Esophagus squamous epithelium (tissue), 5 donors: ENCODE measurements at regions not wholly inside any gene's neighbourhood (a gene's known extent, or its start where the extent isn't known, plus 50 kb on each side); places are given as distances from the start of the nearest gene placed in this dataset.

Source experiments
- DNase-seq: peaks from one replicate; lab custom pipeline; 2025; lab: John Stamatoyannopoulos, UW
- H3K27ac ChIP-seq, 4 donors: fragments of 200-600 bp; sonication (generic); one replicate each; pipeline ENCODE4 v1.5.1; 2016 to 2019; ENCODE audit warnings: mild to moderate bottlenecking in 1 of 4
- H3K27me3 ChIP-seq, 4 donors: fragments of 200-600 bp; sonication (generic); 1 replicate in 3 of 4; 2 replicates in 1 of 4; pipeline versions ENCODE4 v1.5.1 to v1.6.0; 2017 to 2021; ENCODE audit warnings: antibody characterized with exemption in 1 of 4
- H3K36me3 ChIP-seq, 3 donors: fragments of 200-600 bp; sonication (generic); one replicate each; pipeline ENCODE4 v1.5.1; 2016 to 2019
- H3K4me1 ChIP-seq, 3 donors: fragments of 200-600 bp; sonication (generic); one replicate each; pipeline ENCODE4 v1.5.1; 2017 to 2019
- H3K4me3 ChIP-seq, 4 donors: fragments of 200-600 bp; sonication (generic); 1 replicate in 3 of 4; 2 replicates in 1 of 4; pipeline ENCODE4 v1.5.1; 2016 to 2019; ENCODE audit warnings: mild to moderate bottlenecking in 2 of 4, moderate library complexity in 1 of 4
- H3K9me3 ChIP-seq, 3 donors: fragments of 200-600 bp; sonication (generic); one replicate each; pipeline ENCODE4 v1.5.1; 2016 to 2019
- CTCF ChIP-seq, 6 experiments: fragments of 450-650 bp in 4 of 6; fragments of 200-600 bp in 2 of 6; sonication (generic) in 2 of 6; IDR thresholded peaks; one replicate each; pipeline ENCODE4 v1.5.1; 2016 to 2019; ENCODE audit warnings: antibody characterized with exemption in 6 of 6, mild to moderate bottlenecking in 4 of 6, moderate library complexity in 4 of 6
- POLR2A ChIP-seq, 4 donors: fragments of 450-650 bp; IDR thresholded peaks; one replicate each; pipeline ENCODE4 v1.6.1; 2017; ENCODE audit warnings: antibody characterized with exemption in 4 of 4, mild to moderate bottlenecking in 4 of 4, moderate library complexity in 3 of 4
- WGBS, 2 donors: methylation state at CpG; one replicate each; pipeline ENCODE4 v1.1.5; 2018; 5-methylcytosine and 5-hydroxymethylcytosine counted together
- intact Hi-C: fragments of 100-400 bp; cut with DNase I; formaldehyde crosslinking; loops from one replicate; pipeline ENCODE4 v1.15.0; 2022
- donor health status: DM: yes; HTN: yes; CAD: no.

DNA sequence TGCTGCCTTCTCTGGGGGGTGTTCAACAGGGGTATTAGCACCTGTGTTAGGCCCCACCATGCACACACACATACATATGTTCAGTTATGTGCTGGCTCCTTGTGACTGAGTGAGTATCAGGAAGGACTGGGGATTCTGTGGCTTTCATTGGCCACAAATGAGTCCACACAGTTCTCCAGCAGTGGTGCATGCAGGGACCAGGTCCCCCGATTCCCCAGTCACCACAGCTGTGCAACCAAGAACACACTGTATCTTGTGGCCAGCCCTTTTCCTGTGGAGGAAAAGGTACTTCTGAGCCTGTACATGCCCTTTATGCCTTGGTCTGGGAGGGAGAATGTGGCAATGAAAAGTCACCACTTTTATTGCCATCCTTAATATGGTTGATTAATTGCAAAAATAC, 74.9 kb upstream of the KLF7 start:
- no peak for DNase-seq
- Histone ChIP-seq H3K27me3 (no peaks in the 10 kb centered on the region), H3K9me3 (no peaks in the 10 kb centered on the region), H3K4me3 (no peak overlapping the region), H3K4me1 (peaks cover 12 to 40% (median 25%) of the 10 kb centered on the region in 3 donors), H3K27ac (peak overlapping the region; percentile 67 to 87 (median 79)), H3K36me3 (no peaks in the 10 kb centered on the region)
- WGBS, 2 donors, result no CpG with 5 or more reads among the region's 1 CpG
- TF ChIP-seq POLR2A (IDR thresholded peaks at IDR 0.05) (no peak), CTCF (IDR thresholded peaks at IDR 0.05) (no peak)
- intact Hi-C loops, result no loop called here

DNA sequence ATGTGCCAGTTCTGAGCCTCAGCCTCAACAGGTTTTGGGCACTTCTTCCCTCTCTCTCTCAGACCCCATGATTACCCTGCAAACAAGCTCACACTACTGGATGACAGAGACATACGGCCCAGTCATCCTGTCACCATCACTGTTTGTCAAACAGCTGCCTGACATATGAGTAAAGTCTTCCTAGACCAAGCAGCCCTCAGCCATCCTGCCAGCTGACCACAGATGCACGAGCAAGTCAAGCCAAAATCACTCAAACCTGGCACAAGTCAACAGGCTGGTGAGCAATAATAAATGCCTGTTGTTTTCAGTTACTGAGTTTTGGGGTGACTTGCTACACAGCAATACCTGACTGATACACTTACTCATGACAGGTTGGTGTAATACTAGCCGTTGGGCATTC, 75.5 kb upstream of the KLF7 start:
- no peaks in the 10 kb centered on the region for H3K27me3 ChIP-seq
- H3K9me3 ChIP-seq, result no peaks in the 10 kb centered on the region
- DNase-seq, result no peak
- H3K4me1 ChIP-seq, result peaks cover 12 to 40% (median 25%) of the 10 kb centered on the region in 3 donors
- H3K4me3 ChIP-seq, result no peak overlapping the region
- WGBS, 2 donors, result 49 to 74% methylated on average over 3 of the region's 3 CpGs
- peak overlapping the region in 1 of 4 donors; percentile 74 for H3K27ac ChIP-seq
- intact Hi-C loops, result no loop called here
- H3K36me3 ChIP-seq, result no peaks in the 10 kb centered on the region
- TF ChIP-seq CTCF (IDR thresholded peaks at IDR 0.05) (no peak), POLR2A (IDR thresholded peaks at IDR 0.05) (no peak)

DNA sequence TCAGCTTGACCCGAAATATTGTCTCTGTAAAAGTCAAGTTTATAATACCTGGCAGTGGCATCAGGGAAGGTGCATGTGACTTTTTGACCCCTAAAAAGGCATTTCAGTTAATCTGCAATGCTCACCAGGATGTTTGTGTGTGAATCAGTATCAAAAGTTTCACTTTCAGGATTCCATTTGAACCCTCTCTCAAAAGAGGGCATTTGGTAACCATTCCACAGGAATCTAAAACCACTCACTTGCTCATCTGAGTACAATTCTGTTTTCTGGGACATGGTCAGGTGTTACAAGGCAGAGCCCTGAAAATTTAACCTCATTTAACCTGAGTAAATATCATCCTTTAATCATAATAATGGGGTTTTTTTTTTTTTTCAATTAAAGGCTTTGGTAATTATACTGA, 77.9 kb upstream of the KLF7 start:
- Histone ChIP-seq H3K9me3 (no peaks in the 10 kb centered on the region), H3K4me1 (peaks cover 12 to 23% (median 22%) of the 10 kb centered on the region in 3 donors), H3K27ac (no peak overlapping the region), H3K36me3 (no peaks in the 10 kb centered on the region), H3K4me3 (no peak overlapping the region), H3K27me3 (no peaks in the 10 kb centered on the region)
- no peak for DNase-seq
- 86 to 100% methylated on average over 1 of the region's 1 CpG for WGBS, 2 donors
- intact Hi-C loops, result no loop called here
- no peak for TF ChIP-seq POLR2A (IDR thresholded peaks at IDR 0.05)
- no peak for TF ChIP-seq CTCF (IDR thresholded peaks at IDR 0.05)

DNA sequence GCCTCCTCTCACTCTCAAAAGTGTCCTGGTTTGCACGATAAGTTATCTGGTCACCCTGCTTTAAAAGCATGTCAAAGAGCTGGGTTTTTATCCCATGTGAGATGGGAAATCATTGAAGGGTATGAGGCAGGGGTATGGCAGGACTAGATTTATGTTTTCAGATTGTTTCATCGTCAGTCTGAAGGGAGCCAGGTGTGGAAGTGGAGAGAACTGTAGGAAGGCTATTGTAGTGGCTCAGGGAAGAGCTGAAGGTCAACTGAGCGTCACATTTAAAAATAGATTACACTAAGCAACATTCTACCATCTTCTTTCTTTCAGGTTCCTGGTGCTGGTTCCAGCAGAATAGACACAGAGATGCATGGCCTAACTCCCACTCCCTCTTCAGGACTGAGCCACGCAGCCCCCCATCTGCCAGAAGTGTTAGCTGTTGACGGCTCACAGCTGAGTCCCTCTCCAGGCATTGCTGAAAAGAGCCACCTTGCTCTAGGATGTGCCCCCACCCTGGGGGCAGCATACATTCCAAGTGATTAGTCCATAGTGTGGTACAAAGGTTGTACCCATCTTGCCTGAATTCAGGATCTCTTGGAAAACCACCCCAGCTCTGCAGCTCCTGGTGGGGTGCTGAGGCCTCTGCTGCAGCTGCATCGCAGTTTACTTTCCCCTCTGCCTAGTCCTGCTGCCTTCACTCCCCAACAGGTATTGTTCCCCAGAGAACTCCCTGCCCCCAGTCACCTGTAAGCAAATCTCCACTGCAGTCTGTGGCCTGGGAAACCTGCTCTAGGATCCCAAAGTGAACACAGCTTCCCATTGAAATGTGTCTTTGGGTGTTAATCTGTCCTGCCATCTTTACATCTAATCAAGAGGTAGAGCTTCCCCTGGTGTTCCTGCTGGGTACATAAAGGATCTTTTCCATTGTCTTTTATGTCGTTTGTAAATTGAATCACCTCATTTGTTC, 79.5 kb upstream of the KLF7 start:
- Histone ChIP-seq H3K36me3 (no peaks in the 10 kb centered on the region), H3K9me3 (no peaks in the 10 kb centered on the region), H3K4me1 (peaks cover 4 to 14% (median 8%) of the 10 kb centered on the region in 3 donors), H3K27ac (no peak overlapping the region), H3K4me3 (no peak overlapping the region), H3K27me3 (no peaks in the 10 kb centered on the region)
- WGBS, 2 donors, result 69 to 74% methylated on average over 7 of the region's 7 CpGs
- TF ChIP-seq CTCF (IDR thresholded peaks at IDR 0.05), result no peak
- TF ChIP-seq POLR2A (IDR thresholded peaks at IDR 0.05), result no peak
- intact Hi-C loops, result no loop called here
- DNase-seq, result no peak

DNA sequence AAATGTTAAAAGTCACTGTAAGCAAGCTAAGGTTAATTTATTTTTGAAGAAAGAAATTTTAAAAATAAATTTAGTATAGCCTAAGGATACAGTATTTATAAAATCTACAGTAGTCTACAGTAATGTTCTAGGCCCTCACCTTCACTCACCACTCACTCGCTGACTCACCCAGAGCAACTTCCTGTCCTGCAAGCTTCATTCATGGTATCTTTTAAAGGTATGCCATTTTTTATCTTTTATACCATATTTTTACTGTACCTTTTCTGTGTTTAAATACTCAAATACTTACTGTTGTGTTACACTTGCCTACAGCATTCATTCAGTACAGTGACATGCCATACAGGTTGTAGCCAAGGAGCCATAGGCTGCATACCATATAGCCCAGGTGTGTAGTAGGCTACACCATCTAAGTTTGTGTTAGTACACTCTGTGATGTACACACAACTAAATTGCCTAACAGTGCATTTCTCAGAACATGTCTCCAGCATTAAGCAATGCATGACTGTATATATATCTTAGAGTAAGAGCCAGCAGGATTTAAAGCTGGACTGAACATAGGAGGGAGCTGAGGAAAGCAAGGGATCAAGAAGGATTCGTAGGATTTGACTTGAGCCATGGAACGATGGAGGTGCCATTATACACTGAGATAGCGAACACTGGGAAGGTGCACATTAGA, 83.1 kb upstream of the KLF7 start:
- no peaks in the 10 kb centered on the region for H3K9me3 ChIP-seq
- TF ChIP-seq POLR2A (IDR thresholded peaks at IDR 0.05) (no peak), CTCF (IDR thresholded peaks at IDR 0.05) (no peak)
- no peaks in the 10 kb centered on the region for H3K27me3 ChIP-seq
- intact Hi-C loops, result no loop called here
- no peak for DNase-seq
- WGBS, 2 donors, result 76 to 82% methylated on average over 4 of the region's 4 CpGs
- H3K4me1 ChIP-seq, result peaks cover 4 to 12% (median 6%) of the 10 kb centered on the region in 3 donors
- no peak overlapping the region for H3K4me3 ChIP-seq
- no peaks in the 10 kb centered on the region for H3K36me3 ChIP-seq
- H3K27ac ChIP-seq, result no peak overlapping the region
